AG09309 (cell line): ENCODE measurements at regions not wholly inside any gene's neighbourhood (a gene's known extent, or its start where the extent isn't known, plus 50 kb on each side); places are given as distances from the start of the nearest gene placed in this dataset.

ENCODE experiments used
- DNase-seq: peaks from one replicate; pipeline ENCODE4 v3.0.0-alpha.2; 2010; ENCODE audit warnings: low read depth
- H3K4me3 ChIP-seq: 2 replicates; pipeline ENCODE4 v1.5.1; 2011; ENCODE audit warnings: mild to moderate bottlenecking, low read depth, low read length, moderate library complexity; ENCODE audit not compliant: control insufficient read depth
- CTCF ChIP-seq: IDR thresholded peaks from 2 replicates; pipeline ENCODE4 v1.5.1; 2011; ENCODE audit warnings: mild to moderate bottlenecking, low read depth, low read length, inconsistent platforms; ENCODE audit not compliant: insufficient read depth, control insufficient read depth; ENCODE audit errors: missing control alignments

- DNase-seq = no peak
- no peak overlapping the region for H3K4me3 ChIP-seq
- TF ChIP-seq CTCF = no peak
Observed at GRCh38 chr5:107320376-107320775, 350.4 kb downstream of the EFNA5 start.

GRCh38 chr5:107319901-107320300, 350.8 kb downstream of the EFNA5 start:
- no peak overlapping the region for H3K4me3 ChIP-seq
- DNase-seq = no peak
- no peak for TF ChIP-seq CTCF

- no peak for DNase-seq
- H3K4me3 ChIP-seq = no peak overlapping the region
- TF ChIP-seq CTCF = no peak
Observed at GRCh38 chr5:107314330-107314729, 356.4 kb downstream of the EFNA5 start.

- no peak overlapping the region for H3K4me3 ChIP-seq
- no peak for DNase-seq
Observed at GRCh38 chr5:107313921-107314320, 356.8 kb downstream of the EFNA5 start.

GRCh38 chr5:107313098-107313497, 357.6 kb downstream of the EFNA5 start:
- no peak for DNase-seq
- TF ChIP-seq CTCF = no peak
- no peak overlapping the region for H3K4me3 ChIP-seq

More at GRCh38 chr5:107313921-107314320, 356.8 kb downstream of the EFNA5 start:
- no peak for TF ChIP-seq CTCF

- H3K4me3 ChIP-seq = no peak overlapping the region
- DNase-seq = no peak
- TF ChIP-seq CTCF = no peak
Observed at GRCh38 chr5:107310181-107310580, 360.6 kb downstream of the EFNA5 start.

- TF ChIP-seq CTCF = no peak
- no peak for DNase-seq
- no peak overlapping the region for H3K4me3 ChIP-seq
Observed at GRCh38 chr5:107306594-107306993, 364.1 kb downstream of the EFNA5 start.
